ENCODE measurements at regions not wholly inside any gene's neighbourhood (a gene's known extent, or its start where the extent isn't known, plus 50 kb on each side); places are given as distances from the start of the nearest gene placed in this dataset.

- H3K9me3 ChIP-seq (ENCODE audit: control insufficient read depth in 3 of 3, low read length in 3 of 3): no peaks in the 10 kb centered on the region
- H3K27me3 ChIP-seq (ENCODE audit: control insufficient read depth in 3 of 3, insufficient read depth in 3 of 3, low read length in 3 of 3): no peaks in the 10 kb centered on the region
- no peak overlapping the region for H3K9ac ChIP-seq (ENCODE audit: low read depth in 1 of 3, low read length in 3 of 3)
- H3K4me3 ChIP-seq (ENCODE audit: low read length in 3 of 3): no peak overlapping the region
- H3K36me3 ChIP-seq (ENCODE audit: control insufficient read depth in 3 of 3, insufficient read depth in 3 of 3, low read length in 3 of 3): no peaks in the 10 kb centered on the region
- no peak overlapping the region for H3K27ac ChIP-seq (ENCODE audit: low read depth, low read length)
- no peaks in the 10 kb centered on the region for H3K4me1 ChIP-seq (ENCODE audit: control insufficient read depth in 3 of 3, insufficient read depth in 3 of 3, low read length in 3 of 3)
These were observed 186.7 kb upstream of the RASA1 start for GRCh38 chr5:87081016-87081415.

- no peaks in the 10 kb centered on the region for H3K27me3 ChIP-seq (ENCODE audit: control insufficient read depth in 3 of 3, insufficient read depth in 3 of 3, low read length in 3 of 3)
- no peak overlapping the region for H3K4me3 ChIP-seq (ENCODE audit: low read length in 3 of 3)
- no peak overlapping the region for H3K9ac ChIP-seq (ENCODE audit: low read depth in 1 of 3, low read length in 3 of 3)
- H3K4me1 ChIP-seq (ENCODE audit: control insufficient read depth in 3 of 3, insufficient read depth in 3 of 3, low read length in 3 of 3): no peaks in the 10 kb centered on the region
- H3K36me3 ChIP-seq (ENCODE audit: control insufficient read depth in 3 of 3, insufficient read depth in 3 of 3, low read length in 3 of 3): no peaks in the 10 kb centered on the region
- H3K9me3 ChIP-seq (ENCODE audit: control insufficient read depth in 3 of 3, low read length in 3 of 3): no peaks in the 10 kb centered on the region
- H3K27ac ChIP-seq (ENCODE audit: low read depth, low read length): no peak overlapping the region
These were observed 185.9 kb upstream of the RASA1 start for GRCh38 chr5:87081511-87082372.

- Histone ChIP-seq H3K27me3 (ENCODE audit: control insufficient read depth in 3 of 3, insufficient read depth in 3 of 3, low read length in 3 of 3) (no peaks in the 10 kb centered on the region), H3K4me1 (ENCODE audit: control insufficient read depth in 3 of 3, insufficient read depth in 3 of 3, low read length in 3 of 3) (no peaks in the 10 kb centered on the region), H3K9me3 (ENCODE audit: control insufficient read depth in 3 of 3, low read length in 3 of 3) (no peaks in the 10 kb centered on the region), H3K36me3 (ENCODE audit: control insufficient read depth in 3 of 3, insufficient read depth in 3 of 3, low read length in 3 of 3) (no peaks in the 10 kb centered on the region), H3K9ac (ENCODE audit: low read depth in 1 of 3, low read length in 3 of 3) (no peak overlapping the region), H3K27ac (ENCODE audit: low read depth, low read length) (no peak overlapping the region), H3K4me3 (ENCODE audit: low read length in 3 of 3) (no peak overlapping the region)
These were observed 173.3 kb upstream of the RASA1 start for GRCh38 chr5:87094347-87094746.

- no peak overlapping the region for H3K27ac ChIP-seq (ENCODE audit: low read depth, low read length)
- no peaks in the 10 kb centered on the region for H3K27me3 ChIP-seq (ENCODE audit: control insufficient read depth in 3 of 3, insufficient read depth in 3 of 3, low read length in 3 of 3)
- H3K4me1 ChIP-seq (ENCODE audit: control insufficient read depth in 3 of 3, insufficient read depth in 3 of 3, low read length in 3 of 3): no peaks in the 10 kb centered on the region
- no peaks in the 10 kb centered on the region for H3K36me3 ChIP-seq (ENCODE audit: control insufficient read depth in 3 of 3, insufficient read depth in 3 of 3, low read length in 3 of 3)
- no peaks in the 10 kb centered on the region for H3K9me3 ChIP-seq (ENCODE audit: control insufficient read depth in 3 of 3, low read length in 3 of 3)
- no peak overlapping the region for H3K4me3 ChIP-seq (ENCODE audit: low read length in 3 of 3)
- no peak overlapping the region for H3K9ac ChIP-seq (ENCODE audit: low read depth in 1 of 3, low read length in 3 of 3)
These were observed 172.8 kb upstream of the RASA1 start for GRCh38 chr5:87094833-87095232.

GRCh38 chr5:87095787-87096186 lies 171.9 kb upstream of the RASA1 start:
- Histone ChIP-seq H3K27me3 (ENCODE audit: control insufficient read depth in 3 of 3, insufficient read depth in 3 of 3, low read length in 3 of 3) (no peaks in the 10 kb centered on the region), H3K4me3 (ENCODE audit: low read length in 3 of 3) (no peak overlapping the region), H3K36me3 (ENCODE audit: control insufficient read depth in 3 of 3, insufficient read depth in 3 of 3, low read length in 3 of 3) (no peaks in the 10 kb centered on the region), H3K4me1 (ENCODE audit: control insufficient read depth in 3 of 3, insufficient read depth in 3 of 3, low read length in 3 of 3) (no peaks in the 10 kb centered on the region), H3K9me3 (ENCODE audit: control insufficient read depth in 3 of 3, low read length in 3 of 3) (no peaks in the 10 kb centered on the region), H3K27ac (ENCODE audit: low read depth, low read length) (no peak overlapping the region), H3K9ac (ENCODE audit: low read depth in 1 of 3, low read length in 3 of 3) (no peak overlapping the region)

- no peak overlapping the region for H3K27ac ChIP-seq (ENCODE audit: low read depth, low read length)
- H3K9ac ChIP-seq (ENCODE audit: low read depth in 1 of 3, low read length in 3 of 3): no peak overlapping the region
- no peaks in the 10 kb centered on the region for H3K27me3 ChIP-seq (ENCODE audit: control insufficient read depth in 3 of 3, insufficient read depth in 3 of 3, low read length in 3 of 3)
- H3K4me3 ChIP-seq (ENCODE audit: low read length in 3 of 3): no peak overlapping the region
- no peaks in the 10 kb centered on the region for H3K9me3 ChIP-seq (ENCODE audit: control insufficient read depth in 3 of 3, low read length in 3 of 3)
- no peaks in the 10 kb centered on the region for H3K36me3 ChIP-seq (ENCODE audit: control insufficient read depth in 3 of 3, insufficient read depth in 3 of 3, low read length in 3 of 3)
- H3K4me1 ChIP-seq (ENCODE audit: control insufficient read depth in 3 of 3, insufficient read depth in 3 of 3, low read length in 3 of 3): no peaks in the 10 kb centered on the region
These were observed 170.0 kb upstream of the RASA1 start for GRCh38 chr5:87097664-87098063.

GRCh38 chr5:87099291-87099839 lies 168.3 kb upstream of the RASA1 start:
- Histone ChIP-seq H3K36me3 (ENCODE audit: control insufficient read depth in 3 of 3, insufficient read depth in 3 of 3, low read length in 3 of 3) (no peaks in the 10 kb centered on the region), H3K27me3 (ENCODE audit: control insufficient read depth in 3 of 3, insufficient read depth in 3 of 3, low read length in 3 of 3) (no peaks in the 10 kb centered on the region), H3K27ac (ENCODE audit: low read depth, low read length) (no peak overlapping the region), H3K9ac (ENCODE audit: low read depth in 1 of 3, low read length in 3 of 3) (no peak overlapping the region), H3K4me1 (ENCODE audit: control insufficient read depth in 3 of 3, insufficient read depth in 3 of 3, low read length in 3 of 3) (no peaks in the 10 kb centered on the region), H3K4me3 (ENCODE audit: low read length in 3 of 3) (no peak overlapping the region), H3K9me3 (ENCODE audit: control insufficient read depth in 3 of 3, low read length in 3 of 3) (no peaks in the 10 kb centered on the region)

- Histone ChIP-seq H3K4me1 (ENCODE audit: control insufficient read depth in 3 of 3, insufficient read depth in 3 of 3, low read length in 3 of 3) (no peaks in the 10 kb centered on the region), H3K27ac (ENCODE audit: low read depth, low read length) (no peak overlapping the region)
These were observed 167.7 kb upstream of the RASA1 start for GRCh38 chr5:87099968-87100367.

GRCh38 chr5:87101321-87101720 lies 166.4 kb upstream of the RASA1 start:
- H3K27ac ChIP-seq (ENCODE audit: low read depth, low read length): no peak overlapping the region
- no peaks in the 10 kb centered on the region for H3K27me3 ChIP-seq (ENCODE audit: control insufficient read depth in 3 of 3, insufficient read depth in 3 of 3, low read length in 3 of 3)
- H3K4me1 ChIP-seq (ENCODE audit: control insufficient read depth in 3 of 3, insufficient read depth in 3 of 3, low read length in 3 of 3): no peaks in the 10 kb centered on the region
- no peak overlapping the region for H3K9ac ChIP-seq (ENCODE audit: low read depth in 1 of 3, low read length in 3 of 3)
- no peak overlapping the region for H3K4me3 ChIP-seq (ENCODE audit: low read length in 3 of 3)
- no peaks in the 10 kb centered on the region for H3K36me3 ChIP-seq (ENCODE audit: control insufficient read depth in 3 of 3, insufficient read depth in 3 of 3, low read length in 3 of 3)
- H3K9me3 ChIP-seq (ENCODE audit: control insufficient read depth in 3 of 3, low read length in 3 of 3): peaks cover 0 to 2% (median 0%) of the 10 kb centered on the region in 3 donors

More at GRCh38 chr5:87099968-87100367, 167.7 kb upstream of the RASA1 start:
- no peak overlapping the region for H3K4me3 ChIP-seq (ENCODE audit: low read length in 3 of 3)
- H3K36me3 ChIP-seq (ENCODE audit: control insufficient read depth in 3 of 3, insufficient read depth in 3 of 3, low read length in 3 of 3): no peaks in the 10 kb centered on the region
- no peak overlapping the region for H3K9ac ChIP-seq (ENCODE audit: low read depth in 1 of 3, low read length in 3 of 3)
- no peaks in the 10 kb centered on the region for H3K27me3 ChIP-seq (ENCODE audit: control insufficient read depth in 3 of 3, insufficient read depth in 3 of 3, low read length in 3 of 3)
- no peaks in the 10 kb centered on the region for H3K9me3 ChIP-seq (ENCODE audit: control insufficient read depth in 3 of 3, low read length in 3 of 3)

- no peaks in the 10 kb centered on the region for H3K36me3 ChIP-seq (ENCODE audit: control insufficient read depth in 3 of 3, insufficient read depth in 3 of 3, low read length in 3 of 3)
- H3K4me3 ChIP-seq (ENCODE audit: low read length in 3 of 3): no peak overlapping the region
- H3K4me1 ChIP-seq (ENCODE audit: control insufficient read depth in 3 of 3, insufficient read depth in 3 of 3, low read length in 3 of 3): no peaks in the 10 kb centered on the region
- no peak overlapping the region for H3K27ac ChIP-seq (ENCODE audit: low read depth, low read length)
- peaks cover 0 to 2% (median 0%) of the 10 kb centered on the region in 3 donors for H3K9me3 ChIP-seq (ENCODE audit: control insufficient read depth in 3 of 3, low read length in 3 of 3)
- no peak overlapping the region for H3K9ac ChIP-seq (ENCODE audit: low read depth in 1 of 3, low read length in 3 of 3)
- H3K27me3 ChIP-seq (ENCODE audit: control insufficient read depth in 3 of 3, insufficient read depth in 3 of 3, low read length in 3 of 3): no peaks in the 10 kb centered on the region
These were observed 164.8 kb upstream of the RASA1 start for GRCh38 chr5:87102841-87103240.

Measured in skeletal muscle tissue (tissue), 3 donors.